HUES64 (cell line): ENCODE measurements at regions not wholly inside any gene's neighbourhood (a gene's known extent, or its start where the extent isn't known, plus 50 kb on each side); places are given as distances from the start of the nearest gene placed in this dataset.
"Not testable (repeated sequence)": the region's sequence is repeated elsewhere in the genome, so short reads cannot be mapped to it uniquely, and the experiment has no call there.

Experiments used
- H3K27ac ChIP-seq: 2 replicates; pipeline ENCODE4 v1.7.0; 2013; ENCODE audit warnings: low read depth, low read length, inconsistent platforms
- H3K27me3 ChIP-seq: 2 replicates; pipeline ENCODE4 v1.6.1; 2013; ENCODE audit warnings: mild to moderate bottlenecking, low read length; ENCODE audit not compliant: insufficient read depth
- H3K36me3 ChIP-seq: 2 replicates; pipeline ENCODE4 v1.6.1; 2013; ENCODE audit warnings: mild to moderate bottlenecking, low read length; ENCODE audit not compliant: insufficient read depth
- H3K4me1 ChIP-seq: 2 replicates; pipeline ENCODE4 v1.6.1; 2013; ENCODE audit warnings: mild to moderate bottlenecking, low read length, moderate library complexity; ENCODE audit not compliant: insufficient read depth
- H3K4me3 ChIP-seq: 2 replicates; pipeline ENCODE4 v1.5.1; 2013; ENCODE audit warnings: mild to moderate bottlenecking, low read length, moderate library complexity
- H3K9ac ChIP-seq: 2 replicates; pipeline ENCODE4 v1.6.1; 2013; ENCODE audit warnings: mild to moderate bottlenecking, low read depth, low read length
- H3K9me3 ChIP-seq: 2 replicates; pipeline ENCODE4 v1.6.1; 2013; ENCODE audit warnings: low read depth, low read length; ENCODE audit not compliant: insufficient read depth
- WGBS: fragments of 150-250, 120-280 bp; methylation state at CpG from one replicate; pipeline ENCODE4 v1.1.7; 2013; ENCODE audit warnings: missing lambda C conversion rate; 5-methylcytosine and 5-hydroxymethylcytosine counted together

DNA sequence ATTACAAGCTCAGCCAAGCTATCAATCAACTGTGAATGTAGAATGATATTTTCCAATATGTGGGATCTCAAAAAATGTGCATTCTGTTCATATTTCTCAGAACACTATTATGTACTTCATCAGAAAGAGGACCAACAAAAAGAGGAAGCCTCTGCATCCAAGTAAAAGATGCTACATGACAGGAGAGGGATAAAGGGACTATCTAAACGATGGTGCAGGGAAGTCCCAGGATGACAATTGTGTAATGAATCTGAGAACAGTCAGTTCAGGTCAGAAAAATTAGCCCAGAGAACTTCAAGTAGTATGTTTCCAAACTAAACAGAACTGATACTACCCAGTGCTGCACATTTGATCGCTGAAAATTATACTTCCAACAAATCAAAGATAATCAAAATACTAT is 127.0 kb downstream of the ZNF330 start:
- 90% methylated on average over 2 of the region's 2 CpGs for WGBS
- Histone ChIP-seq H3K9ac (no peak overlapping the region), H3K27me3 (no peaks in the 10 kb centered on the region), H3K4me1 (peaks cover 14% of the 10 kb centered on the region; the same call in 1 of the 2 replicates), H3K4me3 (no peak overlapping the region), H3K27ac (no peak overlapping the region), H3K36me3 (no peaks in the 10 kb centered on the region), H3K9me3 (no peaks in the 10 kb centered on the region)

DNA sequence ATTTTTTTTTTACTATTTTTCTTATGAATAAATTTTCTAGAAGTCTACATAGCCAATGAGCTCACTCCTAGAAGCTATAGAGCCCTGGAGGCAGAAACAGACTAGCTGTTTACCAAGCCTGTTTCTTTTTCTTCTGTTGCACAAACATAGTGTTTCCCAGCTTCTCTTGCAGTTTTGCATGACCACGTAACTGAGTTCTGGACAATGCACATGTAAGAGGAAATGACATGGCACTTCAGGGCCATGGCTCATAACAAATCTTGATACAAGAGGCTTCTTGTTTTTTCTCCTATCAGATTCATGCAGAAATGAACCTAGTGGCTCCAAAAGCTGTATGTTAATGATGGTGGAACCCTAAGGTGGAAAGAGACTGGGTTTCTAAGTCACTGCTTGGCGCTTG is 127.4 kb downstream of the ZNF330 start:
- Histone ChIP-seq H3K27me3 (no peaks in the 10 kb centered on the region), H3K9ac (no peak overlapping the region), H3K4me3 (no peak overlapping the region), H3K4me1 (peaks cover 19% of the 10 kb centered on the region), H3K36me3 (no peaks in the 10 kb centered on the region), H3K9me3 (no peaks in the 10 kb centered on the region), H3K27ac (no peak overlapping the region)
- whole genome bisulfite sequencing = 100% methylated on average over 2 of the region's 2 CpGs

DNA sequence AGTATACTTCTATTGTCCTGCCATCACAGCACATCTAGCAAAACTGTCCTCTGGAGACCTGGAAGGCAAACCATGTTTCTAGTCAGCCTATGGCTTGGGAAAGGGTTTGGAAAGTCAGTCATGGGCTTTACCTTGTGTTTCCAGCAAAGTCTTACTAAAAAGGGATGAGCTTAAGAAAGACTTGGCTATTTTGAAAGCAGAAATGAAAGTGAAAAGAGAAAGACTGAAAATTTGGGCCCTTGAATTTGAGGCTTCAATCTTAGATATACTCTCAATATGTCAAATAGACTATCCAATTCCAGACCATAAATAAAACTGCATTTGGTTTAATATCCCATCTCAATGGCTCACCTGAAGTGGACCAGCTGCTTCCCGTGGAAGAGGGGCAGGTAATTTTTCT is 127.9 kb downstream of the ZNF330 start:
- H3K9ac ChIP-seq = no peak overlapping the region
- H3K27ac ChIP-seq = no peak overlapping the region
- H3K4me1 ChIP-seq = peaks cover 22% of the 10 kb centered on the region
- H3K36me3 ChIP-seq = no peaks in the 10 kb centered on the region
- H3K27me3 ChIP-seq = no peaks in the 10 kb centered on the region
- H3K9me3 ChIP-seq = no peaks in the 10 kb centered on the region
- WGBS = 93% methylated on average over 1 of the region's 1 CpG
- H3K4me3 ChIP-seq = no peak overlapping the region

DNA sequence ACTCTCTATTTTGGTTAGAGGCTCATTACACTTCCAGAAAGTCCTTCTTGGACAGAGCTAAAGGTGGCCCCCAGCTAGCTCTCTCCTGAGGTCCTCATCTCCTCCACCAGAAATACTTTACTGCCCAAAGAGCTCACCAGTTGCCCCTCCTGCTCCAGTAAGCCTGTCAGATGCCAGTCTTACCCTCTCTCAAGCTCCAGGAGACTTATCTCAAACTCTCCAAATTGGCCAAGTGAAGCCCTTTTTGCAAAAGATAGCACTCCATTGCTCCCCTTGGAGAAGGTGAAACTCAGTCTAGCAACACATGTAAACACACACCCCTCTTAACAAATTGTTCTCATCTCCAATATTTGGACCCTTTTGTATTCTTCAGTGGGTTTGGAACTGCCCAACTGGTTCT is 128.5 kb downstream of the ZNF330 start:
- Histone ChIP-seq H3K27ac (no peak overlapping the region), H3K4me3 (no peak overlapping the region), H3K9me3 (no peaks in the 10 kb centered on the region), H3K9ac (no peak overlapping the region), H3K4me1 (peaks cover 22% of the 10 kb centered on the region), H3K36me3 (no peaks in the 10 kb centered on the region), H3K27me3 (no peaks in the 10 kb centered on the region)

DNA sequence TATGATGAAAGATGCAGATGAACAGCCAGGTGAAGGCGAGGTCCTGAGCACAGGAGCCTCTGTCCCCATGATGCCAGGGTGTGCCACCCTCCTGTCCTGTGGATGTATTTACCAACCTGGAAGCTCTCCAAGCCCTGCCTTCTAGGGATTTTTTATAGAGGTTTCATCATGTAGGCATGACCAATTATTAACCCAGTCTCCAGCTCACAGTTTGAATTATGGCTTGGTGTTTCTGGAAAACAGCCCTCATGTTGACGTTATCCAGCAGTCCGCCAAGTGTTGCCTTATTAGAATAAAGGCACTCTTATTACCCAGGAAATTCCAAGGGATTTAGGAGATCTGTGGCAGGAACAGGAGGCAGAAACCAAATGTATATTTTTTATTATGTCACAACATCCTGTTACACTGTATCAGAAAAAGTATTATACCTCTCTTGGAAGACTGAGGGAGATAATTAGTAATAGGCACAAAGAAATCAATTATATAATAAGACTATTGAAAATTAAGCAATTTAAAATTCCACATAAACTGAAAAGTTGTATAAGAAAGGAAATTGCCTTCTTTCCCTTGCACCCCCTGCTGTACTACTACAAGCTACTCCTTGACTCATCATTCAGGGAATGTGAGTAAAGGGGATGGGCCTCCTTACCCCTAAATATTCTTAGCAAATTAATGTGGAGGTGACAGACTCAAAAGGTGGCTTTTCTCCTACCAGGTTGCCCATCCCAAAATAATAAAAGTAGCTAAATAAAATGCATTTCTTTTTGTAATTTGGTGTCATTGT is 129.6 kb downstream of the ZNF330 start:
- no peak overlapping the region for H3K9ac ChIP-seq
- H3K36me3 ChIP-seq = no peaks in the 10 kb centered on the region
- H3K27me3 ChIP-seq = no peaks in the 10 kb centered on the region
- WGBS = 79% methylated on average over 3 of the region's 3 CpGs
- no peak overlapping the region for H3K4me3 ChIP-seq
- peaks cover 22% of the 10 kb centered on the region for H3K4me1 ChIP-seq
- H3K9me3 ChIP-seq = no peaks in the 10 kb centered on the region
- H3K27ac ChIP-seq = no peak overlapping the region

DNA sequence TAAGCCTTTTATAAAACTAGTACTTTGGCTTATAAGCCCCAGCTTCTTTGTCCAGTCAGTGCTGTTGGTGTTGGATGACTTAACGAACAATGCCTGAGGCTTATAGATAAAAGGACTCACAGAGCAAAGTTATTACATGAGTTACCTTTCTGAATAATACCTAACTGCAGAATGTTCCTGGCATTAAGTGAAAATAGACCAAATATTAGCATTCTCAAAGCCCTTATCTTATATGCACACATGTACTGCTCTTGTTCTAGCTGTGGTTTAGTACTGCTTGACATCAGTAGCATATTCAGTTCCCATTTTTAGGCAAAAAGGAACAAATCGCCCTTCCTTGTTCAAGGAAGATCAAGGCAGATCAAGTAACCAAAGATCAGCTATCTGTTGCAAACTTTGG is 131.6 kb downstream of the ZNF330 start:
- peaks cover 22% of the 10 kb centered on the region for H3K4me1 ChIP-seq
- H3K9ac ChIP-seq = no peak overlapping the region
- WGBS = 94% methylated on average over 2 of the region's 2 CpGs

DNA sequence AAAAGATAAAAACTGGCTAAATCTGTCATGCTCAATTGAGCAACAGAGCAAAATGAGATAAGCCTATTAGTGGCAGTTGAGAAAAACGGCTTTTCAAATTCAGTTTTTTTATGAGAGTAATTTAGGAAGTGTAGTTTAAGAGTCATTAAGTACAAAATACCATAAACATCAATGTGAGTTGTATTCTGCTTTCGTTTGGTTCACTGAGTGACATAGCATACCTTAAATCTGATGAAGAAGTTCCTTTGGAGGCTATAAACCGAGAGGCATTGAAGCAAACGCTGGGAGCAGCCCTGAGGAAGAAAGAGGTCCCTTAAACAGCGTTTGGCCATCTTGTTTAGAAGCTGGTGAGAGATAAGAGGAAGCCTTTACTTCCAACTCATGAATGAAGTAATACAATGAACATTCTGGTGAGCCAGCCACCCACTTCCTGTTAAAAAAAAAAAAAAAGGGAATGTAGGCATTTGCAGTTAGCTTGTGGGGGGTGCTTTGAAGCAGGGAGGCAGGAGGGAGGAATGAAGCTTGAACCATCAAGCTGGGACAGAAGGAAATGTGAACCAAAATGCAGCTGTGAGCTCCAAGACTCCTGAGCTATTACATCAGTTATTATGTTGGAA is 132.3 kb downstream of the ZNF330 start:
- no peaks in the 10 kb centered on the region for H3K27me3 ChIP-seq
- H3K9me3 ChIP-seq = no peaks in the 10 kb centered on the region
- WGBS = 64% methylated on average over 5 of the region's 5 CpGs
- H3K4me1 ChIP-seq = peaks cover 22% of the 10 kb centered on the region
- no peaks in the 10 kb centered on the region for H3K36me3 ChIP-seq
- no peak overlapping the region for H3K4me3 ChIP-seq
- no peak overlapping the region for H3K9ac ChIP-seq
- no peak overlapping the region for H3K27ac ChIP-seq

More for the DNA sequence above, 131.6 kb downstream of the ZNF330 start:
- Histone ChIP-seq H3K36me3 (no peaks in the 10 kb centered on the region), H3K27me3 (no peaks in the 10 kb centered on the region), H3K27ac (no peak overlapping the region), H3K4me3 (no peak overlapping the region), H3K9me3 (no peaks in the 10 kb centered on the region)

DNA sequence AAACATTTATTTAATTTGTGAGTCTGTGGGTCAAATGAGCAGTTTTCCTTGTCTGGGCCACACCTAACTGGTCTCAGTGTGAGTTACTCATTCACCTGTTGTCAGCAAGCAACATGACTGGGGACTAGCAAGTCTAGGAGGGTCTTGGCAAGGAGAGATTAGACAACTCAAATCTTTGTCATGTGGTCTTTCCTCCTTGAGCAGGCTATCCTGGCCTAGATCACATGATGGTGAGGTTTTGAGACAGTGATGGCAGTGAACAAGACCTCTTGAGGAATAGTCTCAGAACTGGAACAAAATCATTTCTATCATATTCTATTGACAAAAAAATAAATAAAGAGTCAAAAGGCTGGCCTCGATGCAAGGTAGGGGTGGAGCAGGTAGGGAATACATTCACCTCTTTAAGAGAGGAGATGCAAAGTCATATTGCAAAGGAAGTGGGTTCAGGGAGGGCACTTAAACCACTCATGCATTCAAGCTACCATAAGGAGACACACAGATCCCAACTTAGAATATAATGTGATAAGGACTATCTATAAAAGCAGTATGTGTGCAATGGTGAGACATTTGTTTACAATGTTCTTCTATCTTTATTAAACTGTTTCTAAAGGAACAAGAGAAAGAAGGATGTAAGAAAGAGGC is 135.7 kb downstream of the ZNF330 start:
- no peaks in the 10 kb centered on the region for H3K27me3 ChIP-seq
- H3K27ac ChIP-seq = no peak overlapping the region
- no peaks in the 10 kb centered on the region for H3K36me3 ChIP-seq
- 100% methylated on average over 1 of the region's 1 CpG for WGBS
- H3K4me1 ChIP-seq = peaks cover 14% of the 10 kb centered on the region
- H3K9ac ChIP-seq = no peak overlapping the region
- no peaks in the 10 kb centered on the region for H3K9me3 ChIP-seq
- no peak overlapping the region for H3K4me3 ChIP-seq

DNA sequence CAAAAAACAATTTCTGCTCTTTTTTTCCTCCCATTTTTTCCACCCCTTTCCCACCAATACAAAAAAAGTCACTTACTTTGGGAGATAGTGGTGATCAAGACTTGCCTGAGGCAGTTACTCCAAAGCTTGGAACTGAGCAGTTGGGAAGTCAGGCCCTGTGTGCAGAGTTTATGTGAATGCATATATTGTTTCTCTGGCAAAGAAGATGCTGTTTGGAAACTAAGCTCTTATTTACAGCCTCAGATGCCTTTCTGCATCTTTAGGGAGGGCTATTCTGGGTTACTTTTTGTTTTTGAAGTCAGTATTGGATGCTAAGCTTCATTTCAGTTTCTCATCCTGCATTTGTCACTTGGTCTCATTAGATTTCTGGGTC is 136.3 kb downstream of the ZNF330 start:
- H3K9me3 ChIP-seq = no peaks in the 10 kb centered on the region
- peaks cover 14% of the 10 kb centered on the region for H3K4me1 ChIP-seq
- H3K27me3 ChIP-seq = no peaks in the 10 kb centered on the region
- no peak overlapping the region for H3K4me3 ChIP-seq
- H3K9ac ChIP-seq = no peak overlapping the region
- no peaks in the 10 kb centered on the region for H3K36me3 ChIP-seq
- no peak overlapping the region for H3K27ac ChIP-seq

DNA sequence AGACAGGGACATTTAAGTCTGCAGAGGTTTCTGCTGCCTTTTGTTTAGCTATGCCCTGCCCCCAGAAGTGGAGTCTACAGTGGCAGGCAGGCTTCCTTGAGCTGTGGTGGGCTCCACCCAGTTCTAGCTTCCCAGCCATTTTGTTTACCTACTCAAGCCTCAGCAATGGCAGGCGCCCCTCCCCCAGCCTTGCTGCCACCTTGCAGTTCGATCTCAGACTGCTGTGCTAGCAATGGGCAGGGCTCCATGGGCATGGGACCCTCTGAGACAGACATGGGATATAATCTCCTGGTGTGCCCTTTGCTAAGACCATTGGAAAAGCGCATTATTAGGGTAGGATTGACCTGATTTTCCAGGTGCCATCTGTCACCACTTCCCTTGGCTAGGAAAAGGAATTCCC is 147.5 kb downstream of the ZNF330 start:
- peaks cover 11% of the 10 kb centered on the region for H3K9me3 ChIP-seq
- not testable (repeated sequence) for H3K9ac ChIP-seq, H3K27me3 ChIP-seq, H3K36me3 ChIP-seq, H3K4me3 ChIP-seq, H3K27ac ChIP-seq, H3K4me1 ChIP-seq
- 96% methylated on average over 3 of the region's 3 CpGs for WGBS

DNA sequence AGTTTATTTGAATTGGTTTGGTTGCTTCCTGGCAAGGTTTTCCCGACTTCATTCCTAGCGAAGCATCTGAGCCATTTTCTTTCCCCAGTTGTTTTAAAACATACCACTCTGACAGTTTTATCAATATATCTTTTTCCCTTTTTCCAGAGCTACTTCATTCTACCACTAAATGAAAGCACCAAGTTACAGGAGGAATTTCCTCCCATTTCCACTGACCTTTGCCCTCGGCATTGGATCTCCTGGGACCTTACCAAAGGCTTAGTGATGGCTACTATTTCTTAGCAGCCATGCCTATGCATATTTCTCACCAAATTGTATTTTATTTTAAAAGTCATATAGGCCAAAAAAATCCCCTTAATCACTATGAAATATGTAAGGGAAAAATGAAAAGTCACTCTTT is 150.5 kb downstream of the ZNF330 start:
- 92% methylated on average over 3 of the region's 3 CpGs for WGBS
- no peaks in the 10 kb centered on the region for H3K36me3 ChIP-seq
- peaks cover 11% of the 10 kb centered on the region for H3K9me3 ChIP-seq
- no peak overlapping the region for H3K4me3 ChIP-seq
- H3K4me1 ChIP-seq = no peaks in the 10 kb centered on the region
- H3K9ac ChIP-seq = no peak overlapping the region
- H3K27me3 ChIP-seq = no peaks in the 10 kb centered on the region
- no peak overlapping the region for H3K27ac ChIP-seq
